H1 (cell line): ENCODE measurements at regions not wholly inside any gene's neighbourhood (a gene's known extent, or its start where the extent isn't known, plus 50 kb on each side); places are given as distances from the start of the nearest gene placed in this dataset.

Experiments used
- EP300 ChIP-seq, 2 experiments: IDR thresholded peaks; 1 replicate in 1 of 2; 2 replicates in 1 of 2; pipeline ENCODE4 v1.6.1; 2011 to 2012; ENCODE audit warnings: low read depth in 2 of 2, low read length in 2 of 2, mild to moderate bottlenecking in 2 of 2, borderline replicate concordance in 1 of 2, inconsistent platforms in 1 of 2, moderate library complexity in 1 of 2
- NRF1 ChIP-seq: IDR thresholded peaks from 2 replicates; pipeline ENCODE4 v1.6.1; 2011; ENCODE audit warnings: mild to moderate bottlenecking, low read depth, low read length, improper control_type of control experiment
- POLR2AphosphoS5 ChIP-seq: IDR thresholded peaks from 2 replicates; pipeline ENCODE4 v1.6.1; 2011; ENCODE audit warnings: low read depth, low read length
- RAD21 ChIP-seq, 2 experiments: IDR thresholded peaks in 1 of 2; conservative IDR thresholded peaks in 1 of 2; 2 replicates each; pipeline ENCODE4 v1.6.1; 2011; ENCODE audit warnings: low read depth in 2 of 2, low read length in 2 of 2, improper control_type of control experiment in 1 of 2, inconsistent platforms in 1 of 2, mild to moderate bottlenecking in 1 of 2, moderate library complexity in 1 of 2
- TCF12 ChIP-seq: IDR thresholded peaks from 2 replicates; pipeline ENCODE4 v1.6.1; 2011; ENCODE audit warnings: low read depth, mild to moderate bottlenecking, low read length
- ZNF274 ChIP-seq: IDR thresholded peaks from 2 replicates; pipeline ENCODE4 v1.7.0; 2012; ENCODE audit warnings: low read length, borderline replicate concordance; ENCODE audit errors: extremely low read depth
- TF ChIP-seq, protein P1 (sequence below), 3 experiments: IDR thresholded peaks; 1 replicate in 2 of 3; 2 replicates in 1 of 3; pipeline versions ENCODE4 v1.5.1 to v1.6.1; 2011; ENCODE audit warnings: low read length in 3 of 3, mild to moderate bottlenecking in 3 of 3, inconsistent platforms in 2 of 3, low read depth in 1 of 3, moderate library complexity in 1 of 3; ENCODE audit not compliant: insufficient read depth in 1 of 3; ENCODE audit errors: control extremely low read depth in 1 of 3
- TF ChIP-seq, protein P2 (sequence below): IDR thresholded peaks from 2 replicates; pipeline ENCODE4 v1.6.1; 2011; ENCODE audit warnings: low read length, improper control_type of control experiment

DNA sequence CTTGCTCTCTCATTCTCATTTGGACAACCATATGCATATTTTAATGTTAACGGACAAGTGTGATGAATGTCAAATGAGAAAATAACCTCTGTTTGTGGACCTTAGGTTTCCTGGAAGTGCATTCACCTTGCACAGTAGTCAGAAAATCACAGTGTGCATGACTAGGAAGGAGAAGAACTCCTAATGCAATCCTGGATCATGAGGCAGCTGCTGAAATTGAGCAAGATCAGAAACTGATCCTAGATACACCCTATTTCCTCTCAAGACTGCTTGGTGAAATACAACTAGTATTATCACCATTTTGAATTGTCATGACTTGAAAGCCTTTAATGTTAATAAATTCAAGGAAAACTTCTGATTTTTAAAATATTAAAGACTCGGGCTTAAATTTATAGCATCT, 1148.9 kb downstream of the STIM2 start:
- TF ChIP-seq, protein P1, sequence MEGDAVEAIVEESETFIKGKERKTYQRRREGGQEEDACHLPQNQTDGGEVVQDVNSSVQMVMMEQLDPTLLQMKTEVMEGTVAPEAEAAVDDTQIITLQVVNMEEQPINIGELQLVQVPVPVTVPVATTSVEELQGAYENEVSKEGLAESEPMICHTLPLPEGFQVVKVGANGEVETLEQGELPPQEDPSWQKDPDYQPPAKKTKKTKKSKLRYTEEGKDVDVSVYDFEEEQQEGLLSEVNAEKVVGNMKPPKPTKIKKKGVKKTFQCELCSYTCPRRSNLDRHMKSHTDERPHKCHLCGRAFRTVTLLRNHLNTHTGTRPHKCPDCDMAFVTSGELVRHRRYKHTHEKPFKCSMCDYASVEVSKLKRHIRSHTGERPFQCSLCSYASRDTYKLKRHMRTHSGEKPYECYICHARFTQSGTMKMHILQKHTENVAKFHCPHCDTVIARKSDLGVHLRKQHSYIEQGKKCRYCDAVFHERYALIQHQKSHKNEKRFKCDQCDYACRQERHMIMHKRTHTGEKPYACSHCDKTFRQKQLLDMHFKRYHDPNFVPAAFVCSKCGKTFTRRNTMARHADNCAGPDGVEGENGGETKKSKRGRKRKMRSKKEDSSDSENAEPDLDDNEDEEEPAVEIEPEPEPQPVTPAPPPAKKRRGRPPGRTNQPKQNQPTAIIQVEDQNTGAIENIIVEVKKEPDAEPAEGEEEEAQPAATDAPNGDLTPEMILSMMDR (IDR thresholded peaks at IDR 0.05; ENCODE audit: control extremely low read depth in 1 of 3, insufficient read depth in 1 of 3, low read depth in 1 of 3, low read length in 3 of 3), result no peak
- TF ChIP-seq POLR2AphosphoS5 (no peak), NRF1 (no peak), EP300 (IDR thresholded peaks at IDR 0.05; ENCODE audit: borderline replicate concordance in 1 of 2, low read depth in 2 of 2, low read length in 2 of 2) (no peak), RAD21 (IDR thresholded peaks at IDR 0.05 in 1 of 2, conservative IDR thresholded peaks at IDR 0.05 in 1 of 2; ENCODE audit: low read depth in 2 of 2, low read length in 2 of 2) (no peak), ZNF274 (no peak), TCF12 (no peak)
- TF ChIP-seq, protein P2, sequence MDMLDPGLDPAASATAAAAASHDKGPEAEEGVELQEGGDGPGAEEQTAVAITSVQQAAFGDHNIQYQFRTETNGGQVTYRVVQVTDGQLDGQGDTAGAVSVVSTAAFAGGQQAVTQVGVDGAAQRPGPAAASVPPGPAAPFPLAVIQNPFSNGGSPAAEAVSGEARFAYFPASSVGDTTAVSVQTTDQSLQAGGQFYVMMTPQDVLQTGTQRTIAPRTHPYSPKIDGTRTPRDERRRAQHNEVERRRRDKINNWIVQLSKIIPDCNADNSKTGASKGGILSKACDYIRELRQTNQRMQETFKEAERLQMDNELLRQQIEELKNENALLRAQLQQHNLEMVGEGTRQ, result no peak
